Central memory CD8-positive, alpha-beta T cell (primary cell): ENCODE measurements at regions not wholly inside any gene's neighbourhood (a gene's known extent, or its start where the extent isn't known, plus 50 kb on each side); places are given as distances from the start of the nearest gene placed in this dataset.

ENCODE experiments used
- ATAC-seq: fragments of 150-1000 bp; cut with Tn5 transposase; replicated peaks from 2 replicates; pipeline ENCODE4 v1.10.0; 2022; ENCODE audit warnings: mild to moderate bottlenecking, moderate FRiP score, moderate number of reproducible peaks; ENCODE audit not compliant: poor library complexity, severe bottlenecking; ENCODE audit errors: extremely low read depth
- DNase-seq, 2 donors: peaks; one replicate each; pipeline ENCODE4 v3.0.0; 2021; ENCODE audit warnings: low spot score in 2 of 2
- H3K27ac Mint-ChIP-seq: one replicate; pipeline ENCODE4 v1.8.0; 2022; ENCODE audit warnings: low read depth, mild to moderate bottlenecking, moderate library complexity, mixed read lengths
- H3K27me3 Mint-ChIP-seq: one replicate; pipeline ENCODE4 v1.8.0; 2022; ENCODE audit warnings: mixed read lengths
- H3K36me3 Mint-ChIP-seq: one replicate; pipeline ENCODE4 v1.8.0; 2022; ENCODE audit warnings: mild to moderate bottlenecking, moderate library complexity, mixed read lengths; ENCODE audit not compliant: insufficient read depth
- H3K4me1 Mint-ChIP-seq: one replicate; pipeline ENCODE4 v1.8.0; 2022; ENCODE audit warnings: mixed read lengths
- H3K4me3 Mint-ChIP-seq: one replicate; pipeline ENCODE4 v1.8.0; 2022; ENCODE audit warnings: mild to moderate bottlenecking, moderate library complexity, mixed read lengths
- H3K9me3 Mint-ChIP-seq: one replicate; pipeline ENCODE4 v1.8.0; 2022; ENCODE audit warnings: mixed read lengths

GRCh38 chr1:56355918-56356317 is 223.4 kb downstream of the PLPP3 start:
- ATAC-seq (no peak), DNase-seq (no peak)
- no peaks in the 10 kb centered on the region for H3K4me1 Mint-ChIP-seq
- H3K9me3 Mint-ChIP-seq = peaks cover 5% of the 10 kb centered on the region
- no peak overlapping the region for H3K4me3 Mint-ChIP-seq
- peaks cover 12% of the 10 kb centered on the region for H3K27me3 Mint-ChIP-seq
- H3K36me3 Mint-ChIP-seq = no peaks in the 10 kb centered on the region
- H3K27ac Mint-ChIP-seq = no peak overlapping the region

GRCh38 chr1:56355422-56355821 is 223.9 kb downstream of the PLPP3 start:
- H3K4me3 Mint-ChIP-seq = no peak overlapping the region
- no peaks in the 10 kb centered on the region for H3K4me1 Mint-ChIP-seq
- peaks cover 5% of the 10 kb centered on the region for H3K9me3 Mint-ChIP-seq
- no peaks in the 10 kb centered on the region for H3K36me3 Mint-ChIP-seq
- H3K27ac Mint-ChIP-seq = no peak overlapping the region
- ATAC-seq (no peak), DNase-seq (no peak)
- H3K27me3 Mint-ChIP-seq = peaks cover 12% of the 10 kb centered on the region

- DNase-seq = no peak
- no peaks in the 10 kb centered on the region for H3K27me3 Mint-ChIP-seq
- H3K36me3 Mint-ChIP-seq = no peaks in the 10 kb centered on the region
- no peaks in the 10 kb centered on the region for H3K4me1 Mint-ChIP-seq
- ATAC-seq = no peak
- H3K4me3 Mint-ChIP-seq = no peak overlapping the region
- H3K9me3 Mint-ChIP-seq = peaks cover 5% of the 10 kb centered on the region
- no peak overlapping the region for H3K27ac Mint-ChIP-seq
Observed at GRCh38 chr1:56345831-56346230, 233.5 kb downstream of the PLPP3 start.

- ATAC-seq (no peak), DNase-seq (no peak)
- Mint-ChIP-seq H3K4me1 (no peaks in the 10 kb centered on the region), H3K27ac (no peak overlapping the region), H3K9me3 (peaks cover 5% of the 10 kb centered on the region), H3K36me3 (no peaks in the 10 kb centered on the region), H3K27me3 (no peaks in the 10 kb centered on the region), H3K4me3 (no peak overlapping the region)
Observed at GRCh38 chr1:56340977-56341376, 238.4 kb downstream of the PLPP3 start.

- Mint-ChIP-seq H3K36me3 (no peaks in the 10 kb centered on the region), H3K27me3 (no peaks in the 10 kb centered on the region), H3K4me3 (no peak overlapping the region), H3K9me3 (no peaks in the 10 kb centered on the region), H3K4me1 (no peaks in the 10 kb centered on the region), H3K27ac (no peak overlapping the region)
- no peak for DNase-seq
- no peak for ATAC-seq
Observed at GRCh38 chr1:56339786-56340465, 239.4 kb downstream of the PLPP3 start.

- no peaks in the 10 kb centered on the region for H3K9me3 Mint-ChIP-seq
- H3K27me3 Mint-ChIP-seq = no peaks in the 10 kb centered on the region
- H3K4me1 Mint-ChIP-seq = no peaks in the 10 kb centered on the region
- no peaks in the 10 kb centered on the region for H3K36me3 Mint-ChIP-seq
- H3K4me3 Mint-ChIP-seq = no peak overlapping the region
- ATAC-seq (no peak), DNase-seq (no peak)
- H3K27ac Mint-ChIP-seq = no peak overlapping the region
Observed at GRCh38 chr1:56339093-56339492, 240.3 kb downstream of the PLPP3 start.

- H3K9me3 Mint-ChIP-seq = no peaks in the 10 kb centered on the region
- ATAC-seq (no peak), DNase-seq (no peak)
- H3K27me3 Mint-ChIP-seq = no peaks in the 10 kb centered on the region
- H3K4me1 Mint-ChIP-seq = no peaks in the 10 kb centered on the region
- H3K36me3 Mint-ChIP-seq = no peaks in the 10 kb centered on the region
- H3K4me3 Mint-ChIP-seq = no peak overlapping the region
- H3K27ac Mint-ChIP-seq = no peak overlapping the region
Observed at GRCh38 chr1:56336982-56337381, 242.4 kb downstream of the PLPP3 start.

GRCh38 chr1:56335394-56335793 is 244.0 kb downstream of the PLPP3 start:
- Mint-ChIP-seq H3K4me1 (no peaks in the 10 kb centered on the region), H3K9me3 (no peaks in the 10 kb centered on the region)

GRCh38 chr1:56334047-56334446 is 245.3 kb downstream of the PLPP3 start:
- DNase-seq (no peak), ATAC-seq (no peak)
- H3K9me3 Mint-ChIP-seq = no peaks in the 10 kb centered on the region
- H3K4me1 Mint-ChIP-seq = no peaks in the 10 kb centered on the region
- no peak overlapping the region for H3K4me3 Mint-ChIP-seq
- H3K27ac Mint-ChIP-seq = no peak overlapping the region
- no peaks in the 10 kb centered on the region for H3K36me3 Mint-ChIP-seq
- no peaks in the 10 kb centered on the region for H3K27me3 Mint-ChIP-seq

More at GRCh38 chr1:56335394-56335793, 244.0 kb downstream of the PLPP3 start:
- Mint-ChIP-seq H3K4me3 (no peak overlapping the region), H3K27ac (no peak overlapping the region), H3K27me3 (no peaks in the 10 kb centered on the region), H3K36me3 (no peaks in the 10 kb centered on the region)
- ATAC-seq = no peak
- DNase-seq = no peak

GRCh38 chr1:56333461-56333860 is 245.9 kb downstream of the PLPP3 start:
- Mint-ChIP-seq H3K4me3 (no peak overlapping the region), H3K4me1 (no peaks in the 10 kb centered on the region), H3K27me3 (no peaks in the 10 kb centered on the region), H3K9me3 (peaks cover 4% of the 10 kb centered on the region), H3K27ac (no peak overlapping the region), H3K36me3 (no peaks in the 10 kb centered on the region)
- ATAC-seq (no peak), DNase-seq (no peak)

- ATAC-seq (no peak), DNase-seq (no peak)
- no peaks in the 10 kb centered on the region for H3K4me1 Mint-ChIP-seq
- H3K27me3 Mint-ChIP-seq = no peaks in the 10 kb centered on the region
- H3K27ac Mint-ChIP-seq = no peak overlapping the region
- H3K4me3 Mint-ChIP-seq = no peak overlapping the region
- peaks cover 5% of the 10 kb centered on the region for H3K9me3 Mint-ChIP-seq
- H3K36me3 Mint-ChIP-seq = no peaks in the 10 kb centered on the region
Observed at GRCh38 chr1:56331892-56332567, 247.3 kb downstream of the PLPP3 start.

GRCh38 chr1:56331207-56331891 is 248.0 kb downstream of the PLPP3 start:
- ATAC-seq (no peak), DNase-seq (no peak)
- no peaks in the 10 kb centered on the region for H3K27me3 Mint-ChIP-seq
- H3K4me3 Mint-ChIP-seq = no peak overlapping the region
- H3K27ac Mint-ChIP-seq = no peak overlapping the region
- peaks cover 5% of the 10 kb centered on the region for H3K9me3 Mint-ChIP-seq
- H3K36me3 Mint-ChIP-seq = no peaks in the 10 kb centered on the region
- H3K4me1 Mint-ChIP-seq = no peaks in the 10 kb centered on the region
